ENCODE measurements at regions not wholly inside any gene's neighbourhood (a gene's known extent, or its start where the extent isn't known, plus 50 kb on each side); places are given as distances from the start of the nearest gene placed in this dataset.
"Not testable (repeated sequence)": the region's sequence is repeated elsewhere in the genome, so short reads cannot be mapped to it uniquely, and the experiment has no call there.

GRCh38 chr1:203999618-204000017, 73.3 kb upstream of the SOX13 start:
- no peak for DNase-seq

- DNase-seq: no peak
Observed at GRCh38 chr1:204001166-204001901, 71.6 kb upstream of the SOX13 start.

GRCh38 chr1:204002614-204003013, 70.3 kb upstream of the SOX13 start:
- no peak for DNase-seq

GRCh38 chr1:204003536-204003935, 69.4 kb upstream of the SOX13 start:
- DNase-seq: no peak

GRCh38 chr1:204011426-204011825, 61.5 kb upstream of the SOX13 start:
- DNase-seq: no peak

GRCh38 chr1:204013052-204013451, 59.9 kb upstream of the SOX13 start:
- no peak for DNase-seq

GRCh38 chr1:204014336-204014735, 58.6 kb upstream of the SOX13 start:
- DNase-seq: no peak

- not testable (repeated sequence) for DNase-seq
Observed at GRCh38 chr1:204014961-204015360, 58.0 kb upstream of the SOX13 start.

- no peak for DNase-seq
Observed at GRCh38 chr1:204017032-204017431, 55.9 kb upstream of the SOX13 start.

GRCh38 chr1:204018460-204018859, 54.5 kb upstream of the SOX13 start:
- no peak for DNase-seq
